ENCODE measurements at regions not wholly inside any gene's neighbourhood (a gene's known extent, or its start where the extent isn't known, plus 50 kb on each side); places are given as distances from the start of the nearest gene placed in this dataset.

DNA sequence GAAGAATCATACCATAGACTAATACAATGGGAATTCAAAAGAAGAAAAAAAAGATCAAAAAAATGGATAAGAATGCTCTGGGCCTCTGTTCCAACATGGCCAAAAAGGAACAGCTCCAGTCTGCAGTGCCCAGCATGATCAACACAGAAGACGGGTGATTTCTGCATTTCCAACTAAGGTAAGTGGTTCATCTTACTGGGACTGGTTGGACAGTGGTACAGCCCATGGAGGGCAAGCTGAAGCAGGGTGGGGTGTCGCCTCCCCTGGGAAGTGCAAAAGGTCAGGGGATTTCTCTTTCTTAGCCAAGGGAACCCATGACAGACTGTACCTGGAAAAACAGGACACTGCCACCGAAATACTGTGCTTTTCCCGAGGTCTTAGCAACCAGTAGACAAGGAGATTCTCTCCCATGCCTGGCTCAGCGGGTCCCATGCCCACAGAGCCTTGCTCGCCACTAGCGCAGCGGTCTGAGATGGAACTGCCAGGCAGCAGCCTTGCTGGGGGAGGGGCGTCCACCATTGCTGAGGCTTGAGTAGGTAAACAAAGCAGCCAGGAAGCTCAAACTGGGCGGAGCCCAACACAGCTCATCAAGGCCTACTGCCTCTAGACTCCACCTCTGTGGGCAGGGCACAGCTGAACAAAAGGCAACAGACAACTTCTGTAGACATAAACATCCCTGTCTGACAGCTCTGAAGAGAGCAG, 428.4 kb downstream of the MN1 start:
- DNase-seq (ENCODE audit: insufficient read length, low spot score) (no peak), FAIRE-seq (no peak)
- TF ChIP-seq, protein P1, sequence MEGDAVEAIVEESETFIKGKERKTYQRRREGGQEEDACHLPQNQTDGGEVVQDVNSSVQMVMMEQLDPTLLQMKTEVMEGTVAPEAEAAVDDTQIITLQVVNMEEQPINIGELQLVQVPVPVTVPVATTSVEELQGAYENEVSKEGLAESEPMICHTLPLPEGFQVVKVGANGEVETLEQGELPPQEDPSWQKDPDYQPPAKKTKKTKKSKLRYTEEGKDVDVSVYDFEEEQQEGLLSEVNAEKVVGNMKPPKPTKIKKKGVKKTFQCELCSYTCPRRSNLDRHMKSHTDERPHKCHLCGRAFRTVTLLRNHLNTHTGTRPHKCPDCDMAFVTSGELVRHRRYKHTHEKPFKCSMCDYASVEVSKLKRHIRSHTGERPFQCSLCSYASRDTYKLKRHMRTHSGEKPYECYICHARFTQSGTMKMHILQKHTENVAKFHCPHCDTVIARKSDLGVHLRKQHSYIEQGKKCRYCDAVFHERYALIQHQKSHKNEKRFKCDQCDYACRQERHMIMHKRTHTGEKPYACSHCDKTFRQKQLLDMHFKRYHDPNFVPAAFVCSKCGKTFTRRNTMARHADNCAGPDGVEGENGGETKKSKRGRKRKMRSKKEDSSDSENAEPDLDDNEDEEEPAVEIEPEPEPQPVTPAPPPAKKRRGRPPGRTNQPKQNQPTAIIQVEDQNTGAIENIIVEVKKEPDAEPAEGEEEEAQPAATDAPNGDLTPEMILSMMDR (IDR thresholded peaks at IDR 0.05; ENCODE audit: insufficient read depth, missing control alignments): no peak

DNA sequence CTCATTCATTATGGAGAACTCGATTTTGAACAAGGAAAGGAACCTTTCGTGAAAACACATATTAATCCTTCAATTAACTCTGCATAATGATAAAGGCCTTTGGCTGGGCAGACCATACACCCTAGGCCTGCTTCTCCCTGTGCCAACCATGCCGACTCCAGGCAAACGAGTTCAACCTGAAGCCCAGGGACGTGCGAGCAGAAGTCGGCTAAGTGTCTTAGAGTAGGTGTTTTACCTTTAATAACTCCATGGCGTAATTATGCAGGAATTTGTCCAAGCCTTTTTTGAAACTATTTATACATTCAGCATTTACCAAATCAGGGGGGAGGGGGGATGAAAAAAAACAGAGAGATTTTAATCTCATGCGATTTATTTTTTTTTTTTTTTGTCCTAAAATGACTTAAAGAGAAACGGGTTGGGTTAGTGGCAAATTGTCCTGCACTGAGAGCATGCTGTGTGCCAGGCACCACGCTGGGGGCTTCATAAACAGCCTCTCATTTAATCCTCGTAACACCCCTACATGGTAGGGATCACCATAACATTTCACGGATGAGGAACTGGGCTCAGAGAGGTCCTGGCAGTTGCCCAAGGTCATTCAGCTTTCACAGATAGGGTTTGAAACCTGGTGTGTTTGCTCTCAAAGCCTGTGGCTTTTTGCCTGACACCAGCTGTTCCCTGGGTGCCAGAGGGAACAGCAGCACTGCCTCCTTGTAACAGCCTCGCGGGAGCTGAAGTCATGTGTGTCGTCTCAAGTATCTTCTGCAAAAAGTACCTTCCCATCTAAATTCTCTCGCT, 423.9 kb downstream of the MN1 start:
- TF ChIP-seq, protein P1 (IDR thresholded peaks at IDR 0.05; ENCODE audit: insufficient read depth, missing control alignments): no peak
- DNase-seq (ENCODE audit: insufficient read length, low spot score): no peak
- FAIRE-seq: no peak

DNA sequence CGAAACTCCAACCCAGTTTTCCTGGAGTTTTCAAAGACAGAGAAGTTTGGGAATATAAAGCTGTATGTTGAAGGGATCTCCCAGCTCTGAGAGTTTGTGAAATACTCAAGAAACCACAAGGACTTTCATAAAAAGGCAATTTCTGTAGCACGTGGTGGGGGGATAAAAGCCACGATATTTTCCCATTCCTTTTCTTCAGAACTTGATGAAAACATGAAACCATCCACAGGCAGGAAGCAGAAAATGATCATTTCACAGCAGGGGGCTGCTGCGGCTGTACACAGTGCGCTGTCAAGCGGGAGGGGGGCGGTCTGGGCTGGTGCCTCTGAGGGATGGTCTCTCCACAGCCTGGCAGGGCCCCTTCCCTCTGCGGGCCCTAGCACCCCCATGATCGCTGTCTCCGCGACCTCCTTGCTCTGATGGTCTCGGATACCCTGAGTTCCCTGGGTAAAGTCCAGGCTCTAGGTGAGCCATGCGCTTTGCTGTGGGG, 423.2 kb downstream of the MN1 start:
- TF ChIP-seq, protein P1 (IDR thresholded peaks at IDR 0.05; ENCODE audit: insufficient read depth, missing control alignments): no peak
- DNase-seq (ENCODE audit: insufficient read length, low spot score) (no peak), FAIRE-seq (no peak)

DNA sequence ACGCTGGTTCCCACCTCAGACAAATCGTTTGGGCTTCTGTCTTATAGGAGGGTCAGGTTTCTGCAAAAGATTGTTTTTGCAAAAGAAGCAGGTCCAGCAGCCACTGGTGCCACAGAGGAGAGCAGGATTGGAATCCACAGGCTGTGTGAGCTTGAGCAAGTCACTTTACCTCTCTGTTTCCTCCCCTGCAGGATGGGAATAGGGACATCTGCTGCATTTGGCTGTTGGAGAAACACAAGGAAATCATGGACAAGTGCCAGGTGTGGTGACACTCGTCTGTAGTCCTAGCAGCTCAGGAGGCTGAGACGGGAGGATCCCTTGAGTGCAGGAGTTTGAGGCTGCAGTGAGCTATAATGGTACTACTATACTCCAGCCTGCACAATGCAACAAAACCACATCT, 422.6 kb downstream of the MN1 start:
- FAIRE-seq: no peak
- DNase-seq (ENCODE audit: insufficient read length, low spot score): no peak
- TF ChIP-seq, protein P1 (IDR thresholded peaks at IDR 0.05; ENCODE audit: insufficient read depth, missing control alignments): no peak

DNA sequence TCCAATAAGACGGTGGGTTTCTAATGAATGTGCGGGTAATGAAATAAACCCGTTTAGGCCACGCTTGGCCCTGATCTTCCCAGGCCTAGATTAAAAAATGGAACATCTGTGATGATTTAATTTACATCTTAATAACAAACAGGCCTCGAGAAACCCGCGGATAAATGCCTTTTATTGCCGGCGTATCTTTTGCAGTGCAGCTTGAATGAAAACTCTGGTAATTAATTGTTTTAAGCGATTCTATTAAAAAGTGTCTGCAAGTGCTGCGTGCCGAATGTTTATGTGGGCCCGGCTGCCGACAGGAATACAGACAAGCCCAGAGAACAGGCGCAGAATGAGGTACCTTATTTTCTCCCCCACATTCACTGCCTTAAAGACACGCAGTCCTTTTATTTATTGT, 420.7 kb downstream of the MN1 start:
- no peak for DNase-seq (ENCODE audit: insufficient read length, low spot score)
- FAIRE-seq: no peak
- TF ChIP-seq, protein P1 (IDR thresholded peaks at IDR 0.05; ENCODE audit: insufficient read depth, missing control alignments): no peak

DNA sequence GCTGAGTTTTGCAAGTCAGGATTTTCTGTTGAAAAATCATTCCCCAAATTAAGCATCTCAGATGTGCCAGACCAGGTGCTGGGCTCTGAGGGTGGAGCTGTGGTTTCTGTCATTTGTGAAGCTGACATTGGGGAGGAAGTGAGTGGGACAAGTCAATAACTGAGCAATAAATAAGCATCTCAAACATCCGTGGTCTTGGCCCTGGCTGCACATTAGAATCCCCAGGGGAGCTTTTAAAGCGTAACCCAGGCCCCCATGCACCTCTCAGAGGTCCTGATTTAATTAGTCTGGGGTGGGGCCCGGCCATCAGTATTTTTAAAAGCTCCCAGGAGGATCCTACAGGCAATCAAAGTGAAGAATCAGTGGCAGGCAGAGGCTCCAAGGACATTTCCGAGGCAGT, 420.0 kb downstream of the MN1 start:
- TF ChIP-seq, protein P1 (IDR thresholded peaks at IDR 0.05; ENCODE audit: insufficient read depth, missing control alignments): no peak
- no peak for DNase-seq (ENCODE audit: insufficient read length, low spot score)
- FAIRE-seq: no peak

Data from D721Med (cell line).